OCI-LY1 (cell line): ENCODE measurements at regions not wholly inside any gene's neighbourhood (a gene's known extent, or its start where the extent isn't known, plus 50 kb on each side); places are given as distances from the start of the nearest gene placed in this dataset.
A peak's percentile ranks its signal among the peaks of the same experiment; 100 is the strongest.

Experiments used
- H2AFZ ChIP-seq: fragments of 200-600 bp; sonication (generic), shearing (Covaris generic); 2 replicates; pipeline ENCODE4 v1.6.0; 2014; ENCODE audit warnings: antibody characterized with exemption, mild to moderate bottlenecking, low read length
- H3F3A ChIP-seq: fragments of 200-600 bp; sonication (generic), shearing (Covaris generic); 2 replicates; pipeline ENCODE4 v1.6.0; 2014; ENCODE audit warnings: mild to moderate bottlenecking, antibody characterized with exemption, low read length, moderate library complexity; ENCODE audit not compliant: insufficient read depth
- H3K27ac ChIP-seq: fragments of 200-600 bp; sonication (generic); 2 replicates; pipeline ENCODE4 v1.5.1; 2014; ENCODE audit warnings: low read length, mixed run types, mild to moderate bottlenecking, low read depth; ENCODE audit not compliant: poor library complexity, severe bottlenecking
- H3K27me3 ChIP-seq: fragments of 200-600 bp; sonication (generic); 2 replicates; pipeline ENCODE4 v1.6.0; 2014; ENCODE audit warnings: antibody characterized with exemption, mild to moderate bottlenecking, low read length, moderate library complexity; ENCODE audit not compliant: insufficient read depth
- H3K36me3 ChIP-seq: fragments of 200-600 bp; sonication (generic); 2 replicates; pipeline ENCODE4 v1.6.1; 2014; ENCODE audit warnings: mild to moderate bottlenecking, antibody characterized with exemption, low read length, moderate library complexity, mixed read lengths; ENCODE audit not compliant: insufficient read depth
- H3K4me1 ChIP-seq: fragments of 200-600 bp; sonication (generic); 2 replicates; pipeline ENCODE4 v1.5.1; 2014; ENCODE audit warnings: mild to moderate bottlenecking, low read length, moderate library complexity; ENCODE audit not compliant: insufficient read depth, severe bottlenecking
- H3K4me2 ChIP-seq: fragments of 200-600 bp; sonication (generic), shearing (Covaris generic); 2 replicates; pipeline ENCODE4 v1.6.1; 2014; ENCODE audit warnings: low read length
- H3K4me3 ChIP-seq: fragments of 200-600 bp; sonication (generic); 2 replicates; pipeline ENCODE4 v1.5.1; 2014; ENCODE audit warnings: low read length, low read depth, mild to moderate bottlenecking, mixed read lengths; ENCODE audit not compliant: poor library complexity, severe bottlenecking
- H3K79me2 ChIP-seq: fragments of 200-600 bp; shearing (Covaris generic); 2 replicates; pipeline ENCODE4 v1.6.1; 2016; ENCODE audit warnings: mixed run types, low read length, mixed read lengths; ENCODE audit not compliant: insufficient read depth
- H3K9ac ChIP-seq: fragments of 200-600 bp; sonication (generic), shearing (Covaris generic); 2 replicates; pipeline ENCODE4 v1.6.1; 2014; ENCODE audit warnings: mild to moderate bottlenecking, low read length, mixed read lengths
- H3K9me2 ChIP-seq: fragments of 200-600 bp; sonication (generic), shearing (Covaris generic); 2 replicates; pipeline ENCODE4 v1.6.1; 2014; ENCODE audit warnings: low read depth, mild to moderate bottlenecking, low read length, mixed read lengths
- H3K9me3 ChIP-seq: fragments of 200-600 bp; shearing (Covaris generic); 2 replicates; pipeline ENCODE4 v1.6.1; 2014; ENCODE audit warnings: low read length, mixed read lengths
- H4K20me1 ChIP-seq: fragments of 200-600 bp; sonication (generic), shearing (Covaris generic); 2 replicates; pipeline ENCODE4 v1.6.0; 2016; ENCODE audit warnings: mild to moderate bottlenecking, low read length; ENCODE audit not compliant: insufficient read depth
- EZH2 ChIP-seq: fragments of 200-600 bp; sonication (generic), shearing (Covaris generic); IDR thresholded peaks from 2 replicates; pipeline ENCODE4 v1.8.0; 2017; ENCODE audit warnings: borderline replicate concordance, mixed run types, mild to moderate bottlenecking, antibody characterized with exemption, low read length, moderate library complexity, mixed read lengths
- TF ChIP-seq, protein P1 (sequence below): fragments of 200-600 bp; sonication (generic), shearing (Covaris generic); IDR thresholded peaks from 2 replicates; pipeline ENCODE4 v1.5.1; 2017; ENCODE audit warnings: mild to moderate bottlenecking, antibody characterized with exemption, low read length, moderate library complexity, mixed read lengths

DNA sequence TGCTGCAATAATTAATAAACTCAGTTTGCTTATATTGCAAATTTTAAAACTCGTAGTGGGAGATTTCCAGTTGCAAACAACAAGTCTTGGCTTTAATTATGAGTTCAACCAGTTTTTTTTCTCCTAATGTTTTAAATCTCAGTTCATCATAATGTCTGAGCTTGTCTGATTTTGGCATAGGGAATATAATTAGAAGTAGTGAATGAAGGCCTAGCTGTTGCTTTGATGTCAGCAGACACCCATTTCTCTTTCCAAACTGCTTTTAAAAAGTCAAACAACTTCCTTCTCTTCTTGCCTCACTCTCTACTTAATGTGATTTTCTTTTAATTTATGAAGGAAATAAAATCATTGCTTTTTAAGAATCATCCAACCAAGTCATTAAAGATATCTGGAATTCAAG, 1462.1 kb downstream of the DPP10 start:
- H3K27ac ChIP-seq = no peak overlapping the region
- no peaks in the 10 kb centered on the region for H3K36me3 ChIP-seq
- no peaks in the 10 kb centered on the region for H3K9me3 ChIP-seq
- no peaks in the 10 kb centered on the region for H3K9me2 ChIP-seq
- no peak overlapping the region for H3K9ac ChIP-seq
- no peaks in the 10 kb centered on the region for H3F3A ChIP-seq
- no peak overlapping the region for H3K4me2 ChIP-seq
- no peaks in the 10 kb centered on the region for H4K20me1 ChIP-seq
- H3K79me2 ChIP-seq = no peaks in the 10 kb centered on the region
- TF ChIP-seq, protein P1, sequence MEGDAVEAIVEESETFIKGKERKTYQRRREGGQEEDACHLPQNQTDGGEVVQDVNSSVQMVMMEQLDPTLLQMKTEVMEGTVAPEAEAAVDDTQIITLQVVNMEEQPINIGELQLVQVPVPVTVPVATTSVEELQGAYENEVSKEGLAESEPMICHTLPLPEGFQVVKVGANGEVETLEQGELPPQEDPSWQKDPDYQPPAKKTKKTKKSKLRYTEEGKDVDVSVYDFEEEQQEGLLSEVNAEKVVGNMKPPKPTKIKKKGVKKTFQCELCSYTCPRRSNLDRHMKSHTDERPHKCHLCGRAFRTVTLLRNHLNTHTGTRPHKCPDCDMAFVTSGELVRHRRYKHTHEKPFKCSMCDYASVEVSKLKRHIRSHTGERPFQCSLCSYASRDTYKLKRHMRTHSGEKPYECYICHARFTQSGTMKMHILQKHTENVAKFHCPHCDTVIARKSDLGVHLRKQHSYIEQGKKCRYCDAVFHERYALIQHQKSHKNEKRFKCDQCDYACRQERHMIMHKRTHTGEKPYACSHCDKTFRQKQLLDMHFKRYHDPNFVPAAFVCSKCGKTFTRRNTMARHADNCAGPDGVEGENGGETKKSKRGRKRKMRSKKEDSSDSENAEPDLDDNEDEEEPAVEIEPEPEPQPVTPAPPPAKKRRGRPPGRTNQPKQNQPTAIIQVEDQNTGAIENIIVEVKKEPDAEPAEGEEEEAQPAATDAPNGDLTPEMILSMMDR = no peak
- no peak for TF ChIP-seq EZH2
- no peak overlapping the region for H2AFZ ChIP-seq
- H3K4me1 ChIP-seq = no peaks in the 10 kb centered on the region
- no peak overlapping the region for H3K4me3 ChIP-seq
- H3K27me3 ChIP-seq = no peaks in the 10 kb centered on the region

DNA sequence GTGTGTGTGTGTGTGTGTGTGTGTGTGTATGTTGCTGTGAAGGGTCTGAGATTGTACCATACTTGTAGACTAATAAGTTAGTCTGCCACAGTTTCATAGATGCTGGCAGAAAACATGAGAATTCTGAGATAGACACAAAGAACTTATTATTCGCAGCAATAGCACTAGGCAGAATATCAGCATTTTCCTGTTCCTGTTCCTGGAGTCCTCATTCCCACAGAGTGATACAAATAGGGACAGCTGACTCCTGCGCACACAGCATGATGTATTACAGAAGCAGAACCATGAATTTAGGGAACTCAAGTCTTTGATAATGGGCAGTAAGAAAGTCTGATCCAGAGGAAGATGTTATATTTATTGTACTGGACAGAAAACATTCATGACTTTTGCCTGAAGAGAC, 1466.3 kb downstream of the DPP10 start:
- Histone ChIP-seq H3K79me2 (no peaks in the 10 kb centered on the region), H3K4me1 (no peaks in the 10 kb centered on the region), H3K9me2 (no peaks in the 10 kb centered on the region), H3K9ac (no peak overlapping the region), H2AFZ (no peak overlapping the region), H3K27me3 (no peaks in the 10 kb centered on the region), H4K20me1 (no peaks in the 10 kb centered on the region), H3K4me2 (no peak overlapping the region), H3K9me3 (no peaks in the 10 kb centered on the region), H3K27ac (no peak overlapping the region), H3F3A (no peaks in the 10 kb centered on the region), H3K4me3 (no peak overlapping the region), H3K36me3 (no peaks in the 10 kb centered on the region)
- TF ChIP-seq EZH2 = no peak
- TF ChIP-seq, protein P1 = no peak

DNA sequence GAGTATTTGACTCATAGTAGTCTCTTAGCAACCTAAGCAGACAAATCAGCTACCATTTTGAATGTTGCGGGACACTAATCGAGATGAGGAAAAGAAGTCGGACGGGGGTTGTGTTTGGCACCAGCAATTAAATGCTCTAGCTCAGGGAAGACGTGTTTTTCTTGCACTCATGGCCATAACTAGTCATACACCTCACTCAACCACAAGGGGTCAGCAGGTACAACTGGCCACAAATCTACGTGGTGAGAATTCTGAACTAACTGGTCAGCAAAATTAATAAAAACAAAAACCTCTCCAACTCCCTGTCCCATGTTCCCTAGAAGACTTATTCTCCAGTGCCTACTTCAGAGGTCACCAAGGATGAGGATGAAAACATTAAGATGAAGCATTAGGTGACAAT, 1467.8 kb downstream of the DPP10 start:
- no peaks in the 10 kb centered on the region for H3K4me1 ChIP-seq
- no peaks in the 10 kb centered on the region for H4K20me1 ChIP-seq
- TF ChIP-seq EZH2 = no peak
- TF ChIP-seq, protein P1 = peak; percentile 21; the same call in 1 of the 2 replicates
- no peak overlapping the region for H3K9ac ChIP-seq
- no peaks in the 10 kb centered on the region for H3K36me3 ChIP-seq
- H3F3A ChIP-seq = no peaks in the 10 kb centered on the region
- no peaks in the 10 kb centered on the region for H3K79me2 ChIP-seq
- no peak overlapping the region for H3K4me2 ChIP-seq
- H3K27ac ChIP-seq = no peak overlapping the region
- no peak overlapping the region for H2AFZ ChIP-seq
- H3K9me3 ChIP-seq = no peaks in the 10 kb centered on the region
- no peaks in the 10 kb centered on the region for H3K27me3 ChIP-seq
- no peak overlapping the region for H3K4me3 ChIP-seq
- H3K9me2 ChIP-seq = no peaks in the 10 kb centered on the region
